ENCODE measurements at regions not wholly inside any gene's neighbourhood (a gene's known extent, or its start where the extent isn't known, plus 50 kb on each side); places are given as distances from the start of the nearest gene placed in this dataset.

GRCh38 chr6:67766057-67766456 is 869.0 kb upstream of the ADGRB3 start:
- DNase-seq, result no peak
- H3K36me3 ChIP-seq, result no peaks in the 10 kb centered on the region

DNA sequence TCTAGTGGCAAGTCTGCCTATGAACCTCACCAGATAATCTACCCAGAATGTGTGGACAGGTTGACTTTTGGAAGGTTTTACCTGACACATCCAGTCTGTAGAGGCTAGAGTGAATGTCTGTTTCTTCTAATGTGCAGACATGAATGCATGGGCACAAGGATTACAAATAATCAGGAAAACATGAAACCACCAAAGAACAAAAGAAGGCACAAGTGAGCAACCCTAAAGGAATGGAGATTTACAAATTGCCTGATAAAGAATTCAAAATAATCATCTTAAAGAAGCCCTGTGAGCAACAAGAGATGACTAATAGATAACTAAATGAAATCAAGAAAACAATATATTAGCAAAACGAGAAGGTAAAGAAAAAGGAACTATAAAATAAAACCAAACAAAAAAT is 876.1 kb upstream of the ADGRB3 start:
- no peaks in the 10 kb centered on the region for H3K4me1 ChIP-seq
- H3K27ac ChIP-seq (replicated peaks), result no peak overlapping the region
- H3K36me3 ChIP-seq, result no peaks in the 10 kb centered on the region
- no peaks in the 10 kb centered on the region for H3K27me3 ChIP-seq (ENCODE audit: low read depth)
- DNase-seq, result no peak
- peaks cover 25% of the 10 kb centered on the region for H3K9me3 ChIP-seq (replicated peaks)
- H3K4me3 ChIP-seq, result no peak overlapping the region
- intact Hi-C loops (cut with micrococcal nuclease), result no loop called here
- no peak for TF ChIP-seq CTCF (IDR thresholded peaks at IDR 0.05; ENCODE audit: borderline replicate concordance)

More at GRCh38 chr6:67766057-67766456, 869.0 kb upstream of the ADGRB3 start:
- TF ChIP-seq CTCF (IDR thresholded peaks at IDR 0.05; ENCODE audit: borderline replicate concordance), result no peak
- Histone ChIP-seq H3K4me3 (no peak overlapping the region), H3K27ac (replicated peaks) (no peak overlapping the region), H3K9me3 (replicated peaks) (peaks cover 7% of the 10 kb centered on the region), H3K27me3 (ENCODE audit: low read depth) (no peaks in the 10 kb centered on the region), H3K4me1 (no peaks in the 10 kb centered on the region)
- intact Hi-C loops (cut with micrococcal nuclease), result no loop called here

- no peaks in the 10 kb centered on the region for H3K27me3 ChIP-seq (ENCODE audit: low read depth)
- no peak for DNase-seq
- H3K36me3 ChIP-seq, result no peaks in the 10 kb centered on the region
- intact Hi-C loops (cut with micrococcal nuclease), result no loop called here
- H3K4me3 ChIP-seq, result no peak overlapping the region
- no peaks in the 10 kb centered on the region for H3K4me1 ChIP-seq
- no peak for TF ChIP-seq CTCF (IDR thresholded peaks at IDR 0.05; ENCODE audit: borderline replicate concordance)
- H3K27ac ChIP-seq (replicated peaks), result no peak overlapping the region
- peaks cover 25% of the 10 kb centered on the region for H3K9me3 ChIP-seq (replicated peaks)
These were observed 877.5 kb upstream of the ADGRB3 start for GRCh38 chr6:67757465-67758033.

DNA sequence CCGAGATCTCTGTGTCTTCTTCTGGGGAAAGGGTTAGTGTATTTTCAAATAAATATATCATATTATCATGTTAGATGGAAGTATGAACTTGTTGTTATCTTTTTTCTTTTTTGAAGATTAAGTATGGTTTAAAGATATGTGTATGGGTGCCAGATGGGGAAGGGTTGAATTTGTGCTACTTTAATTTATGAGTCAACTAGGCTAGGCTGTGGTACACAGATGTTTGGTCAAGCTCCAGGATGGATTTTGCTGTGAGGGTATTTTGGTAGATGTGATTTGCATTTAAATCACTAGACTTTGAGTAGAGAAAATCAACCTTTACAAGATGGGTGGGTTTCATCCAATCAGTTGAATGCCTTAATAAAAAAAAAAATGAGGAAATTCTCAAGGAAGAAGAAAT is 886.6 kb upstream of the ADGRB3 start:
- TF ChIP-seq CTCF (IDR thresholded peaks at IDR 0.05; ENCODE audit: borderline replicate concordance), result no peak
- Histone ChIP-seq H3K4me1 (no peaks in the 10 kb centered on the region), H3K36me3 (no peaks in the 10 kb centered on the region), H3K27ac (replicated peaks) (no peak overlapping the region), H3K27me3 (ENCODE audit: low read depth) (no peaks in the 10 kb centered on the region), H3K4me3 (no peak overlapping the region), H3K9me3 (replicated peaks) (no peaks in the 10 kb centered on the region)
- intact Hi-C loops (cut with micrococcal nuclease), result no loop called here
- DNase-seq, result no peak

DNA sequence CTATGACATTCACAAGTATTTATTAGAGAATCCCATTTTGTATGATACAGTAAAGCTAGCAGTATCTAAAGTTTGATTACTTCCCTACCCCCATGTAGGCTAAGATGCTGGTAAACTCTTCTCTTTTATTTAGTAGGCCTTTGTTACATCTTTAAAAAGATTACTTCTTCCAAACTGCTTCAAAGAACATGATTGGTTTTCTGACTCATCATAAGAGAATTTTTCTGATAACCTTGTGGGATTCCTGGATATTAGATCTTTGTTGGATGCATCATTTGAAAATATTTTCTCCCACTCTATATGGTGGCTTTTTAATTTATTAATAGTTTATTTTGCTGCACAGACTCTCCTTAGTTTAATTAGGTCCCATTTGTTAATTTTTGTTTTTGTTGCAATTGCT is 898.3 kb upstream of the ADGRB3 start:
- TF ChIP-seq CTCF (IDR thresholded peaks at IDR 0.05; ENCODE audit: borderline replicate concordance), result no peak
- DNase-seq, result no peak
- Histone ChIP-seq H3K9me3 (replicated peaks) (peaks cover 19% of the 10 kb centered on the region), H3K27me3 (ENCODE audit: low read depth) (no peaks in the 10 kb centered on the region), H3K27ac (replicated peaks) (no peak overlapping the region), H3K4me3 (no peak overlapping the region), H3K36me3 (no peaks in the 10 kb centered on the region), H3K4me1 (no peaks in the 10 kb centered on the region)
- intact Hi-C loops (cut with micrococcal nuclease), result no loop called here

Data from left ventricle myocardium inferior (tissue), 1 donor.